ENCODE measurements at regions not wholly inside any gene's neighbourhood (a gene's known extent, or its start where the extent isn't known, plus 50 kb on each side); places are given as distances from the start of the nearest gene placed in this dataset.

- no peak for TF ChIP-seq CTCF (IDR thresholded peaks at IDR 0.05; ENCODE audit: insufficient read depth, low read depth, low read length, missing control alignments)
- no peak for DNase-seq (ENCODE audit: low read depth)
Observed at GRCh38 chr1:29602203-29602602, 365.9 kb downstream of the PTPRU start.

GRCh38 chr1:29601021-29601420, 364.7 kb downstream of the PTPRU start:
- no peak overlapping the region for H3K4me3 ChIP-seq (ENCODE audit: low read length)
- TF ChIP-seq CTCF (IDR thresholded peaks at IDR 0.05; ENCODE audit: insufficient read depth, low read depth, low read length, missing control alignments) = no peak
- no peak for DNase-seq (ENCODE audit: low read depth)

More at GRCh38 chr1:29602203-29602602, 365.9 kb downstream of the PTPRU start:
- no peak overlapping the region for H3K4me3 ChIP-seq (ENCODE audit: low read length)

- no peak for TF ChIP-seq CTCF (IDR thresholded peaks at IDR 0.05; ENCODE audit: insufficient read depth, low read depth, low read length, missing control alignments)
- no peak overlapping the region for H3K4me3 ChIP-seq (ENCODE audit: low read length)
- DNase-seq (ENCODE audit: low read depth) = no peak
Observed at GRCh38 chr1:29599826-29600225, 363.5 kb downstream of the PTPRU start.

GRCh38 chr1:29599071-29599470, 362.7 kb downstream of the PTPRU start:
- no peak overlapping the region for H3K4me3 ChIP-seq (ENCODE audit: low read length)
- no peak for DNase-seq (ENCODE audit: low read depth)
- no peak for TF ChIP-seq CTCF (IDR thresholded peaks at IDR 0.05; ENCODE audit: insufficient read depth, low read depth, low read length, missing control alignments)

GRCh38 chr1:29597861-29598260, 361.5 kb downstream of the PTPRU start:
- no peak for TF ChIP-seq CTCF (IDR thresholded peaks at IDR 0.05; ENCODE audit: insufficient read depth, low read depth, low read length, missing control alignments)
- H3K4me3 ChIP-seq (ENCODE audit: low read length) = no peak overlapping the region
- no peak for DNase-seq (ENCODE audit: low read depth)

- no peak overlapping the region for H3K4me3 ChIP-seq (ENCODE audit: low read length)
- no peak for TF ChIP-seq CTCF (IDR thresholded peaks at IDR 0.05; ENCODE audit: insufficient read depth, low read depth, low read length, missing control alignments)
- DNase-seq (ENCODE audit: low read depth) = peak; percentile 44
Observed at GRCh38 chr1:29593601-29594382, 357.5 kb downstream of the PTPRU start.

GRCh38 chr1:29592731-29593130, 356.4 kb downstream of the PTPRU start:
- no peak for DNase-seq (ENCODE audit: low read depth)
- TF ChIP-seq CTCF (IDR thresholded peaks at IDR 0.05; ENCODE audit: insufficient read depth, low read depth, low read length, missing control alignments) = no peak
- no peak overlapping the region for H3K4me3 ChIP-seq (ENCODE audit: low read length)

All from epithelial cell of esophagus (primary cell).